ENCODE measurements at regions not wholly inside any gene's neighbourhood (a gene's known extent, or its start where the extent isn't known, plus 50 kb on each side); places are given as distances from the start of the nearest gene placed in this dataset.

- ChIA-PET POLR2A (no interaction called here), CTCF (no interaction called here)
These were observed 718.7 kb upstream of the FAM98A start for GRCh38 chr2:34317797-34318196.

DNA sequence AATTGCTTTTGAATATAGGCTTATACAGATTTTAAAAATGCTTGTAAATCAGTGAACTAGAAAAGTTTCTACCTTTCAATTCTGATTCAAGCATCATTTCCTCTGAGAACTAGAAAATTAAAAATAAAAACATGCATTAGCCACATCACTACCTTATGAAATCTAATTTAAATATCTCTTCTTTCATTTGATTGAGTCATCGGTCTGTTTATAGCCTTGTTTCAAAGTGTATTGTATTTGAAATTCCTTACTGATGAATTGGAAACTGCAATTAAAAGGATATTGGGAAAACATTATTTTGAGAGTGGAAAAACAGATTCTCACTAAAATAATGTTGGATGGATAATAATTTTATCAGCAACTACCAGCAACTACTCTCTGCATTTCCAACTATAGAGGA lies 717.7 kb upstream of the FAM98A start:
- POLR2A ChIA-PET, result no interaction called here
- CTCF ChIA-PET, result no interaction called here

GRCh38 chr2:34311816-34312215 lies 712.7 kb upstream of the FAM98A start:
- POLR2A ChIA-PET, result no interaction called here
- CTCF ChIA-PET, result no interaction called here

DNA sequence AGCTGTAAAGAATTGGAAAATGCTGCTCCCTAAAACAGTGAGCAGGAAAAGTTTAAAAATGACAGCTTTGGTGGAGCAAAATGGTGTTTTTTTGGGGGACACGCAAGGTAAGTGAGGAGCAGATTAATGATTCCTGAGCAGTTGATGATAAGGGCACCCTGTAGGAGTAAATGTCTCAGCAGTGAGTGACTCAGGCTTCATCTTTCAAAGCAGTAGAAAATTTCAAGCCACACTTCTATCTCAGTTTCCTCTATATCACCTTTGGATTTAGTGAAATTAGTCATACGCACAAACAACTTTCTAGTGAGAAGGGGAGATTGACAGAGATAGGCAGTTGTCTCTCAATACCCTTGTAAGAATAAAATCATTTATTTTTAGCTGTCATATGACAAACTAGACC lies 709.0 kb upstream of the FAM98A start:
- CTCF ChIA-PET, result no interaction called here

DNA sequence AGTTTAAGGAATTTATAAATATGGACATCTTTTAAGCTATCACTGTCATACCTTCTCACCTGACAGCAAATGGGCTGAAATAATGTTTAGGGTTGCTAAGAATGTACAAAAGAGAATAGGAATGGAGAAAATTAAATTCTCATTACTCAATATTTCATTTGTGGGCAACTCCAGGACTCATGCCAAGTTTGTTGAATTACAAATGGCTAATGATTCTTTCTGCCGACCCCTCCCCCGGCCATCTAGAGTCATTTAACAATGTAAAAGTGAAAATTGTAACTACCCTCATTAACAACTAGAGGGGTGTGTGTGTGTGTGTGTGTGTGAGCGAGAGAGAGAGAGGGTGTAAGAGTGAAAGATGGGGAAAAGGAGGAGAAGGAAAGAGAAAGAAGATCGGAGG lies 708.5 kb upstream of the FAM98A start:
- ChIA-PET POLR2A (no interaction called here), CTCF (no interaction called here)

More for the DNA sequence above, 709.0 kb upstream of the FAM98A start:
- POLR2A ChIA-PET, result no interaction called here

DNA sequence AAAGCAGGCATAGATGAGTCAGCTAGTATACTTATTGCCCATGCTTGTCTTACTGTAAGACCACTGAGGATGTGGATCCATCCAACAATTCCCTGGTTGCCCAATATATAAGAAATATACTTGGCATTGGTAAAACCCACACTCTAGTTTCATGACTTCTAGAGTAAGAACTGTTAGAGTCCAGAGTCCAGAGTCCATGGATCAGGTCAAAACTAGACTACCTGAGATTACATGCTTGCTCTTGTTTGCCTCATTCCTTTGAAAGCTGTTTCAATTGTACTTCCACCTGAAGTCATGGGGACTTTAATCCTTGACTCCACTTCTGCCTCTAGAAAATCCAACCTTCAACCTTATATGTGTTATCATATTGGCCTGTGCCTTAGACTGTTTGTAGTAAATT lies 707.6 kb upstream of the FAM98A start:
- CTCF ChIA-PET, result no interaction called here

GRCh38 chr2:34305587-34305986 lies 706.5 kb upstream of the FAM98A start:
- POLR2A ChIA-PET, result no interaction called here

More for the DNA sequence above, 707.6 kb upstream of the FAM98A start:
- POLR2A ChIA-PET, result no interaction called here

GRCh38 chr2:34294961-34295360 lies 695.9 kb upstream of the FAM98A start:
- CTCF ChIA-PET, result no interaction called here
- POLR2A ChIA-PET, result no interaction called here

More at GRCh38 chr2:34305587-34305986, 706.5 kb upstream of the FAM98A start:
- CTCF ChIA-PET, result no interaction called here

DNA sequence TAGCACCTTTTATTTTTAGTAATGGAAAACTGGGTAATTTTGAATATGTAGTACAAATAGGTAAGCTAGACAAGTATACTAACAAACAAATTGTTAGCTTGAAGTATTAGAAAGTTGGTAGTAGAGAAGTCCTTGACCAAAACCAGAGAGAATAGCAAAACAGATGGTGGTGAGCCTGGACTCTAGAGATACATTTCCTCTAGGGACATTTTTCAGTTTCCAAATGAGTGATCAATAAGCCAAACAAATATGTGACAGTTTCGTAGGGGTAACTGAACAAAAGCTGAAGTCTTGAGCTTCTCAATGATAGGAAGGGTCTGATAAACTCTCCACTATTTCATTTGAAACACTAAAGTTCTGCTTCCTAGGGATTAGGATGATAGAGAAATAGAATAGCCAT lies 692.0 kb upstream of the FAM98A start:
- ChIA-PET CTCF (no interaction called here), POLR2A (no interaction called here)

DNA sequence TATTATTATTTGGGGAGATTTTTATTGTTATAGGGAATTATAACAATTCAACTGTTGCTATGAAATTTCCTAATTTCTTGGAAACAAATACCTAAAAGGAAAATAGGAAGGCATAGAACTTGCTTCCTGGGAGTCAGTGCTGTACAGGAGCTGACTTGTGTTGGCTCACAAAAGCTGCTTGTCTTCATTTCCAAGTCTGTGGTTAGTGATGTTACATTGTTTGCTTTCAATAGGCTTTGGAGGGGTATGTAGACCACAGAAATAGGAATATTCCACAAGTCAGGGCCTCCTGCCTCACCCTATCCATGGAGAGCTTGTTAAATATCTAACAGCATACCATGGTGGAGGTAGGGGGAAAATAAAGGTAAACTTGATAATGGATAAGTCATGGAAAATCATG lies 688.9 kb upstream of the FAM98A start:
- POLR2A ChIA-PET, result no interaction called here
- CTCF ChIA-PET, result no interaction called here

DNA sequence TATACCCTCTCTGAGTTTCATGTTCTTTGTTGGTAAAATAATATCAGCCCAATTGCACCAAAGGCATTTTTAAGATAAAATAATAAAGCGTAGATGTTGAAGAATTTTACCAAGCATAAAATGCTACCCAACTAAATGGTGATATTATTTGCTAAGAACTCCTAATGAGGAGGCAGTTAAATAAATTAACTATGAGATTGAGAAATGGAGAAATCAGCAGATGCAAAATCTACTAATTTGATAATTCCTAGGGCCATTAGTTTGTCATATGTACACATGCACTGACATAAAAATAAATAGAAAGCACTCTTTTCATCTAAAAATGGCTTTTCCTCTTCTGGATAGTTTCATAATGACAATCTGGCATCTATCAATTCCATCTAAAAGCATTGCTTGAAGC lies 681.5 kb upstream of the FAM98A start:
- ChIA-PET POLR2A (no interaction called here), CTCF (no interaction called here)

DNA sequence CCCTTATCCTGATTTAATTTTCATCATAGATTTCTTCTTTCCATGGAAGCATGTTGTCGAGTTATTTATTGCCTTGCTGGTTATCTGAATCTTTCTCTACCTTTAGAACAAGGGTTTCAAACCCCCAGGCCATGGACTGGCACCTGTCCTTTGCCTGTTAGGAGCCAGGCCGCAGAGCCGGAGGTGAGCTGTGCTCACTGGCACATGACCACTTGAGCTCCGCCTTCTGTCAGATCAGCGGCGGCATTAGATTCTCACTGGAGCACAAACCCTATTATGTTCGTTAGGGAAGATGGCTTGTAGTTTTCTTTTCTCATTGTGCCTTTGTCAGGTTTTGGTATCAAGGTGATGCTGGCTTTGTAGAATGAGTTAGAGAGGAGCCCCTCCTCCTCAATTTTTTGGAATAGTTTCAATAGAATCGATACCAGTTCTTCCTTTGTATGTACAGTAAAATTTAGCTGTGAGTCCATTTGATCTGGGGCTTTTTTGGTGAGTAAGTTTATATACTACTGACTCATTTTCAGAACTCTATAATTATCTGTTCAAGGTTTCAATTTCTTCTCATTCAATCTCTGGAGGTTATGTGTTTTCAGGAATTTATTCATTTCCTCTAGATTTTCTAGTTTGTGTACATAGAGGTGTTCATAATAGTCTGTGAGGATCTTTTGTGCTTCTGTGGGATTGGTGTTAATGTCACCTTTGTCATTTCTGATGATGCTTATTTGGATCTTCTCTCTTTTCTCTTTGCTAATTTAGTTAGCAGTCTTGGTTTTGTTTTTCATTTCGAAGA lies 668.0 kb upstream of the FAM98A start:
- POLR2A ChIA-PET, result no interaction called here
- CTCF ChIA-PET, result no interaction called here

DNA sequence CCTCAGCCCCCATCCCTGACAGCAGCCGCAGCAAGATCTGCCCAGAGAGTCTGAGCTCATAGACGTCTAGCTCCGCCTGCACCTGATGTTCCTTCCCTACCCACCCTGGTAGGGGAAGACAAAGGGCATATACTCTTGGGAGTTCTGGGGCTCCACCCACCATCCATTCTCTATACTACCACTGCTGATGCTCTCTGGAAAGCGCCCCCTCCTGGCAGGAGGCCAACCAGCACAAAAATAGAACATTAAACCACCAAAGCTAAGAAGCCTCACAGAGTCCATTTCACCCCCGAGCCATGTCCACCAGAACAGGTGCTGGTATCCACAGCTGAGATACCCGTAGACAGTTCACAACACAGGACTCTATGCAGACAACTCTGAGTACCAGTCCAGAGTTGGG lies 662.6 kb upstream of the FAM98A start:
- ChIA-PET POLR2A (no interaction called here), CTCF (no interaction called here)

DNA sequence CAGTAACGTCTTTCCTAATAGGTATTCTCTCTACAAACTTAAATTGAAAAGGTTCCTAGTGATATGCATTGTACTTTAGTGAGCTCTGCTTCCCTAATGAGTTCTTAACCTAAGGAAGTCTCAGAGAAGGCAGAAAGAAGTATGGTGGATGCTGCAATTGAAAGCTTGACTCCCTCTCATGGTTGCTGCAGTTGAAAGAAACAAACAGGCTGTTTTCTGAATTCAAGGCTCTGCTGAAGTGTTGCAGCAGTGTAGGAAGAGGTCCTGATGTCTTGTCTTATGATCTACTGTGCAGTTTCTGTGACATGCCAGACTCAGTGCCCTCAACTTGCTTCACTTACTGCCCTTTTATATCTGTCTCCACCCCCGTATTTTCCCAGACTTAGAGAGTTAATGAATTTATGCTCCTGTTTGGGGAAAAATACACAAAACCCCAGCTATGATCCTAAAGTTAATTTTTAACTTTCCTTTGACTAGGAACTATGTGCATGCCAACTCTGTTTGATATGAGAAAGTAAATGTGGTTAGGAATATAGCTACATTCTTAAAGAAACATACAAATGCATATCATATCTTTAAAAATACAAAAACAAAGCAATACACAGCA lies 655.3 kb upstream of the FAM98A start:
- POLR2A ChIA-PET, result no interaction called here
- CTCF ChIA-PET, result no interaction called here

- ChIA-PET CTCF (no interaction called here), POLR2A (no interaction called here)
These were observed 653.0 kb upstream of the FAM98A start for GRCh38 chr2:34252111-34252510.

- POLR2A ChIA-PET, result no interaction called here
- CTCF ChIA-PET, result no interaction called here
These were observed 652.5 kb upstream of the FAM98A start for GRCh38 chr2:34251578-34251977.

DNA sequence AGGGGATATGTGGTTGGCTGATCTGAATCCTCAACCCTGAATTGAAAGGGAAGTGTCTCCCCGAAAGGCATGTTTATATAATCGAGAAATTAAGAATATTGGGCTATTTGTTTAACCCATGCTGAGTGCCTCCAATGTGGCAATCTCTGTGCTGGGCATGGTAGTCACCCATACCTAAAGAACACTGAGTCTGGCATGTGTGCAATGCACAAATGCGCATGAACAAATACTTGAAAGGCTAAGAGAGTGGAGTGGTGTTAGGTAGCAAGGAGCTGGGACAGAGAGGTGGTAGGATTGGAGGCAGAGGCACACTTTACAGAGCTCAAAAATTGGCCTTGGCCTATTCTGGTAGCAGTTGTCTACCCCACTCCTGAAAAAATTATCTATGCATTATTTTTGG lies 645.1 kb upstream of the FAM98A start:
- ChIA-PET CTCF (no interaction called here), POLR2A (no interaction called here)

- ChIA-PET CTCF (no interaction called here), POLR2A (no interaction called here)
These were observed 643.6 kb upstream of the FAM98A start for GRCh38 chr2:34242763-34243123.

GRCh38 chr2:34241905-34242762 lies 643.0 kb upstream of the FAM98A start:
- CTCF ChIA-PET, result no interaction called here
- POLR2A ChIA-PET, result no interaction called here

DNA sequence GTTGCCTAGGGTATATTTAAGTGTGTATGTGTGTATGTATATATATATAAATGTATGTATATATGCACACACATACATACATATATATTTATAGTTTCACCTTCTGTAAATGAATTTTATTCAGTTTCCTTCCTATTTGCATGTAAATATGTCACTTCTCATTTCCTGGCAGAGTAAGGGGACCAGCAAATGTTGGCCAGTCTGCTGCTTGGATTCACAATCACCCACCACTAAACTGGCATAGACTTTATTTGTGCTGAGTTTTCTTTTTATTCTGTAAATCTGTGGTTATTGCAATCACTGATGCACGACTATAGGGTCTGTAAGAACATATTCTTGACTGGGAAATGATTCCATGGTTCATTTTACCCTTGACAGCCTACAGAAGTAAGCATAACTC lies 640.4 kb upstream of the FAM98A start:
- POLR2A ChIA-PET, result no interaction called here
- CTCF ChIA-PET, result no interaction called here

GRCh38 chr2:34234823-34235222 lies 635.7 kb upstream of the FAM98A start:
- ChIA-PET CTCF (no interaction called here), POLR2A (no interaction called here)

GRCh38 chr2:34229998-34230397 lies 630.9 kb upstream of the FAM98A start:
- ChIA-PET CTCF (no interaction called here), POLR2A (no interaction called here)
